ENCODE measurements at regions not wholly inside any gene's neighbourhood (a gene's known extent, or its start where the extent isn't known, plus 50 kb on each side); places are given as distances from the start of the nearest gene placed in this dataset.
A peak's percentile ranks its signal among the peaks of the same experiment; 100 is the strongest.

GRCh38 chr4:106868381-106869035 is 167.6 kb downstream of the DKK2 start:
- H3K4me1 ChIP-seq (ENCODE audit: insufficient read depth), result no peaks in the 10 kb centered on the region
- no peak overlapping the region for H3K27ac ChIP-seq (ENCODE audit: low read depth)
- no peaks in the 10 kb centered on the region for H3K36me3 Mint-ChIP-seq (ENCODE audit: low read depth)

More at GRCh38 chr4:106868381-106869035, 167.6 kb downstream of the DKK2 start:
- no peaks in the 10 kb centered on the region; the same call in 1 of the 2 replicates for H3K9me2 ChIP-seq (ENCODE audit: insufficient read depth)
- TF ChIP-seq ZNF331 (CRISPR knock-in tag; IDR thresholded peaks at IDR 0.05; ENCODE audit: low read depth), result no peak
- no peak for TF ChIP-seq REST (IDR thresholded peaks at IDR 0.05; ENCODE audit: unreplicated experiment)
- no peak for TF ChIP-seq ZNF114 (CRISPR knock-in tag; IDR thresholded peaks at IDR 0.05)
- TF ChIP-seq ZNF462 (CRISPR knock-in tag; IDR thresholded peaks at IDR 0.05), result no peak
- no peak for TF ChIP-seq POLR2AphosphoS5 (IDR thresholded peaks at IDR 0.05; ENCODE audit: low read depth)
- no peak for TF ChIP-seq EZH2phosphoT487 (IDR thresholded peaks at IDR 0.05; ENCODE audit: unreplicated experiment)
- TF ChIP-seq STAT1 (IDR thresholded peaks at IDR 0.05; ENCODE audit: unreplicated experiment), result no peak
- TF ChIP-seq ETS1 (IDR thresholded peaks at IDR 0.05), result no peak
- no peak for TF ChIP-seq JUNB (IDR thresholded peaks at IDR 0.05; ENCODE audit: unreplicated experiment)
- TF ChIP-seq CREB1 (CRISPR knock-in tag; IDR thresholded peaks at IDR 0.05; ENCODE audit: low read depth), result no peak
- no peak for TF ChIP-seq EZH2 (IDR thresholded peaks at IDR 0.05; ENCODE audit: low read depth, unreplicated experiment)
- no peak for TF ChIP-seq CTCF (conservative IDR thresholded peaks at IDR 0.05; ENCODE audit: low read depth in 2 of 2)
- no peak for TF ChIP-seq NANOG (IDR thresholded peaks at IDR 0.05; ENCODE audit: borderline replicate concordance)
- DNase-seq (ENCODE audit: low spot score) (no peak), ATAC-seq (no peak)
- H4K20me1 ChIP-seq (replicated peaks; ENCODE audit: insufficient read depth), result no peaks in the 10 kb centered on the region
- H3K36me3 ChIP-seq (ENCODE audit: insufficient read depth), result no peaks in the 10 kb centered on the region
- H3K9me3 Mint-ChIP-seq, result no peaks in the 10 kb centered on the region; the same call in 2 of the 3 replicates
- 0 out of 3 replicates have a peak, but pooled peaks cover 2% of the 10 kb centered on the region for H3K4me1 Mint-ChIP-seq
- no peak overlapping the region for H3K4me3 ChIP-seq
- H3K27ac Mint-ChIP-seq, result no peak overlapping the region
- no peaks in the 10 kb centered on the region for H3K27me3 Mint-ChIP-seq (ENCODE audit: insufficient read depth, low read depth, poor library complexity)
- H2AFZ ChIP-seq, result peak overlapping the region; percentile 47; the same call in 1 of the 2 replicates
- no peak overlapping the region for H3K4me3 Mint-ChIP-seq
- H3K4me2 ChIP-seq, result no peak overlapping the region
- H3K27me3 ChIP-seq (ENCODE audit: insufficient read depth), result no peaks in the 10 kb centered on the region
- no peaks in the 10 kb centered on the region for H3K79me2 ChIP-seq (replicated peaks; ENCODE audit: insufficient read depth)
- no peaks in the 10 kb centered on the region for H3F3A ChIP-seq (replicated peaks; ENCODE audit: low read depth)

Measured in GM23338 (cell line).